SHP77 treated with DMSO at 0.1 percent for 48 hours (cell line): ENCODE measurements at regions not wholly inside any gene's neighbourhood (a gene's known extent, or its start where the extent isn't known, plus 50 kb on each side); places are given as distances from the start of the nearest gene placed in this dataset.
"Not testable (repeated sequence)": the region's sequence is repeated elsewhere in the genome, so short reads cannot be mapped to it uniquely, and the experiment has no call there.

ENCODE experiments used
- DNase-seq: peaks from one replicate; lab custom pipeline; 2025; lab: John Stamatoyannopoulos, UW

DNA sequence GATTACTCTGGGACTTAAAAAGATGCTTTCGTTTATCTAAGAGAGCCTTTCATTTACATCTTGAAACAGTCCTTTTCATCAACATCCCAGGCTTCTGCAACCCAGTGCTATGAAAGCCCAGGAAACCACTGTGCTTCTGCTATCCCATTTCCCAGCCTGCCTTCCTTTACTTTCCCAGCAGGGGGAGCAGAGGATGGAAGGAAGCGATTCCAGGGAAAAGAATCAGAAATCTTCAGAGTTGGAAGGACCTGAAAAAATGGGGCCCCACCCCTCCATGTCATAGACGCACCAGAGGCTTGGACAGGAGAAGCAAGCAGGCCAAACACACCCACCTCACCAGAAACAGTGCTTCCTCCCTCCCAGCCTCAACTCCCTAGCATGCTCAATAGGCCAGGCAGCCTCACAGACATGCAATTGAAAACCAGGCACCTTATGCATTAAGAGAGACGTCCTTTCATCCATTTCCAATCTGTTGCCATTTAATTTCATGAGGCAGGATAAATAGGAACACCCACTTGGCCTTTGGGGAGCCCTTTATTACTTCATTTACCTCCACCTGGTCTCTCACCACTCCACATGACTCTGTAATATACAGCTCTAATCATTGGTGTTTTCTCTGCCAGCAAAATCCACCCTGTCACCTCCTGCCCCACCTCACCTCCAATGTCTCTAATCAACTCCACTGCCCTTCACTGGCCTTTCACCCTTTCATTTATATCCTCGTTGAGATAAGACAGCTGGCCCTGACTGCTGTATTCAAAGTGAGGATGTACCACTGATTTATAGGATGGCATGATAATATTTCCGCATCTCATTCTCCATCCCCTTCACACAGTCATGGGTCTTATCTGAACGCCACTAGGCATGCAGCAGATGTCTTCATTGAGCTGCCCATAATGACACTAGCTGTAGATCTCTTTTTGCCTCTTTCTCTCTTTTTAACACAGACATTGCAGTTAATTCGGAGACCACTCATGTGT lies 583.9 kb downstream of the NTRK3 start:
- no peak for DNase-seq

DNA sequence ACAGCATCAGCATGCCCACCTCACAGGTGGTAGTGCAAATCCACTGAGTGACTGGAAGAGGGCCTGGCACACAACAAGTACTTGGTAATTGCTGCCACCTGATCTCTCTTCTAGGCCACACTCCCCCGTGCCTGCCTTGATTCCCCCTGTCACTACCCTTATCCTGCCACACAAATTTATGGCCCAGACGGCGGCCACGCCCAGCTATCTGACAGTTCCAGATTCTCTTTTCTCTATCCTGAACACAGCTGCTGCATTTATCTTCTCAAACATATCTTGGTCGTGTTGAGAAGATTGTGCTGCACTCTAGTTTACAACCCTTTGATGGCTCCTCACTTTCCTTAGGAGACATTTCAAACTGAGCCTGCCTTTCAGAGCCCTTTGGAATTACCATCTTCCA lies 585.2 kb downstream of the NTRK3 start:
- DNase-seq: no peak

DNA sequence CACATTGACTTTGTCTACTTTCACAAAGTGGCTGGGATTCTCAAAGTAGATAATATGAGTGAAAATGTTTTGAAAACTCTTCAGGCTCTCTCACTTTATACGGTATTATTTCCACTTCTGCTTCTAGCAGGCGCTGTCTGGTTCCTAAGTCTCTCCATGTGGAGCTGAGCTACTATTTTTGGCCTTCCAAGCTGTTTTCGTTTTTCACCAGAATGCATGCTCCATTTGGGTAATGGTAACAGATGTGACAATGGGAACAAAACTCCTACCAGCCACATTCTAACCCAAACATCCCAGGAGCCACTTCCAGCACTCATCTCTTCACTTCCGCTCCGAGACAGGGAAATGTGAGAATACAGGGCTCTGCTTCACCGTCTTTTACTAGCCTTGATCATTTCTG lies 586.7 kb downstream of the NTRK3 start:
- DNase-seq: no peak

DNA sequence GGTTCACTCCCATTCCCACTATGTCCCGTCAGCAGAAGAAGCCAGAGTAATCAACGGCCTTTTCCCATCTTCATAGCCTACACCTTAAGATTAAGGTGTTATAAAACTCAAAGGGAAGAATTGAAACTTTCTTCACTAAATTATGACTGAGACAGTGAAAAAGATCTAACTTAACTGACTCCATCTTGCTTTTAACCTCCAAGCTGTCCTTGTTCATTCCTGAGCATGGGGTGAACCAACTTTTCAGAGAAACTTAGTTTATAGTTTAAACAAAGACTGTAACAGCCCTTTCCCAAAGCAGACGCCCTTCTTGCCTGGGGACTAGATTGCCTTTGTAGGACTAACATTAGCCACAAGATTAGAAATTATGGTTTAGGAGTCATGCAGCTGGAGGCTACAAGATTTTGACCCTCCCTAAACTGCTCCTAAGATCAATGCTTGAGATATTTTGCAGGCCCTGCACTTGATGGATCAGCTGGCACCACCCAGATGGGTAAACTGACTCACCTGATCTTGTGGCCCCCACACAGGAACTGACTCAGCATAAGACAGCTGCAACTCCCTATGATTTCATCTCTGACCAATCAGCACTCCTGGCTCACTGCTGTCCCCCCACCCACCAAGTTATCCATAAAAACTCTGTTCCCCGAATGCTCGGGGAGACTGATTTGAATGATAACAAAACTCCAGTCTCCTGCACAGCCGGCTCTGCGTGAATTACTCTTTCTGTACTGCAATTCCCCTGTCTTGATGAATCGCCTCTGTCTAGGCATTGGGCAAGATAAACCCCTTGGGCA lies 587.6 kb downstream of the NTRK3 start:
- not testable (repeated sequence) for DNase-seq

DNA sequence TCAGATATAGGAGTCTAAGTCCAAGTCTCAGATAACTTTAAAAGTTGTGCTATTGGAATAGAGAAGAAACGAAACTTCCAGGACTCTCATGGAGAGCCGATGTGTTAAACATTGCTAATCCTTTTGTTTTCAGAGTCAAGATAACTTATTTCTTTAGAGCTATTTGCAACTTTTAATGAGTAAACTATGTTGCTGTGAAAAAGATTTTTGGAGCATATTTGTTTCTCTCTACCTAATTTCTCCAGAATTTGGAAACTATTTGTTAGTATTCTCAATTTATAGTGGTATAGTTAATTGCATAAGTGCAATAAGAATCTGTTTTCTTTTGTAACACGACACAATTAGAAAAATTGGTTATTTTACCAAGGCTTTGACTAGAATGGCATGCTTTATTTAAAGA lies 588.9 kb downstream of the NTRK3 start:
- DNase-seq: no peak

DNA sequence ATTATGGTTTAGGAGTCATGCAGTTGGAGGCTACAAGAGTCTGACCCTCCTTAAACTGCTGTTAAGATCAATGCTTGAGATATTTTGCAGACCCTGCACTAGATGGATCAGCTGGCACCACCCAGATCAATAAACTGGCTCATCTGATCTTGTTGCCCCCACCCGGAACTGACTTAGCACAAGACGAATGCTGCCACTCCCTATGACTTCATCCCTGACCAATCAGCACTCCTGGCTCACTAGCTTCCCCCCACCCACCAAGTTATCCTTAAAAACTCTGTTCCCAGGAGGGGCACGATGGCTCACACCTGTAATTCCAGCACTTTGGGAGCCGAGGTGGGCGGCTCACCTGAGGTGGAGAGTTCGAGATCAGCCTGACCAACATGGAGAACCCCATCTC lies 594.0 kb downstream of the NTRK3 start:
- no peak for DNase-seq

DNA sequence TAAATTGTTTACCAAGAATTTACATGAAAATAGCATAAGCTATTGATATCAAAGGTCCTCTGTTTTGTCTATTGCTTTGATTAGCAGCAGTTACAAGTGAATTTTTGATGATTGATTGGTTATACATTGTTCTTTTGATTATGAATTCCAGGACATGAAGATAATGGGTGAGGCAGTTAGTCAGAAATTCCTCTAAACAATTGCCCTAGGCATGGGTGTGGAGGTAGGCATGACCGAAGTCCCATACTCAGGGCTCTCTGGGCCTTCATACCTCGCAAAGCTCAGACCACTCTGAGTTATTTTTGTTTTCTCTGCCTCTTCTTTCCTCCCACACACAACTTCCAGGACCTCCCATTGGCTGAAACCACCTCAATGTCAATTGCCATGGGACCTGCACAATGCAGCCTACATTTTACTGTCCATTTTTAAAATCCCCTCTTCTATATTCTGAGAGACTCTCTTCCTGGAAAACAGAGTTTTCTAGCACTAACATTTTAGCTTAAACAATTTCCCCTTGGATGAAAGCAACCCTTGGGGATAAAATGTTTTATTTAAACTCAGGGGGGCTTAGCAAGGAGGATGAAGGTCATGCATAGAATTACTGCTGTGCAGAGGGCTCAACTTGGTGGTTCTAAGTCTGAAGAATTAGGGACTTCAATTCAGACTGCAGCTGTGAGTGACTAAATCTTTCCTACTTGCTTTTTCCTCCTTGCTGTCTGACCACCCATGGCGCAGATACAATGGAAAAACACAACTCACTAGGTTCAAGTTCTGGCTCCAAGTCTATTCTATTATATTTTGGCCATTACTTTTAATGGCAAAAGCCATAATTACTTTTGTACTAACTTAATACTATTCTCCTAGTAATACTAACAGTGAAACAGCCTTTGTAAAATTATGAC lies 594.8 kb downstream of the NTRK3 start:
- DNase-seq: no peak

DNA sequence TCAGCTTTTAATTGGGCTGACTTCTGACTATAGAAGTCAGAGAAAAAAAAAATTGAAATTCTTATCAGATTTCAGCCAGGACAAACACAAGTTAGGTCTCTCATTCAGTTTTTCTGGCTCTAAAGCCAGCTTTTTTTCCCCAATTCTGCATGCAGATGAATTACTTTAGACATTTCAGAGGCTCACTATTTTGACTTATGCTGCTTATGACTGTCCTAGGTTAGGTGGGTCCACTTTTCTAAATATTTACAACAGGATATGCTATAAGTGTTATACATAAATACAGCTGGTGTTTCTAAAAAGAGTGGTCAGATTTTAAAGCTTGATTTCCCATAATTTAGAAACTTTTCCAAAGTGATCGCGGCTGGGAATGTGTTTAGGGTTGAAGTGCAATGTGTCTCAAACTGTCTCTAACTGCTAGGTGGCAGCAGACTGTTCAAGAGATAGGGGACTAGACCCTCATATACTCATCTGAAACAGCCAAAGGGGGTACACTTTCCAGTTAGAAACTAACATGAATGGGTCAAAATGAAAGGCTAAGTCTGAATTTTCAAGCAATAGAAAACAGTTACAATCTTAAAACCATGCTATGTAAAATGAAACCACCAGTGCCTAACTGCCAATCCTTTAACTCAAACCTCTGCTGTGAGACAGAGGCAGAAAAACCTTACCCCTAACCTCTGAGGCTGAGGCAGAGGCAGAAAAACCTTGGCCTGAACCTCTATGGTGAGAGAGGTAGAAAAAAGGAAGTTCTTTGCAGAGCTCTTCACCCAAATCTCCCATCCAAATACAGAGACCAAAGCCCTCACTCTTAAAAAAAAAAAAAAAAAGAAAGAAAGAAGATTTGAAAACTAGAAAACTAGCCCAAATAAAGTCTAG lies 596.0 kb downstream of the NTRK3 start:
- no peak for DNase-seq

DNA sequence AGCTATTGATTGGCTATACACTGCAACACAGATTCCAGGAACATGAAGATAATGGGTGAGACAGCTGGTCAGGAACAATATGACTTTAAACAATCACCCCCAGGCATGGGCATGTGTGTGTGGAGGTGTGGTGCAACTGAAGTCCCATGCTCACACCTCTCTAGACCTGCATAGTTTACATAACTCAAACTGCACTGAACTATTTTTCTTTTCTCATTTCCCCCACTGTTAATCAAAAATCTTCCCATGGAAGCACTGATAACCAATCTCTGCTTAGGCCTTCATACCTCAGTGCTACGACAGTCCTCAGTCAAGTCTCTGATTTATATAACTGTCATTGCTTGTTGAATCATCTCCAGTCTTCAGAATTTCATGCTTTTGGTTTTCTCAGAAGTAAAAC lies 600.2 kb downstream of the NTRK3 start:
- DNase-seq: no peak

DNA sequence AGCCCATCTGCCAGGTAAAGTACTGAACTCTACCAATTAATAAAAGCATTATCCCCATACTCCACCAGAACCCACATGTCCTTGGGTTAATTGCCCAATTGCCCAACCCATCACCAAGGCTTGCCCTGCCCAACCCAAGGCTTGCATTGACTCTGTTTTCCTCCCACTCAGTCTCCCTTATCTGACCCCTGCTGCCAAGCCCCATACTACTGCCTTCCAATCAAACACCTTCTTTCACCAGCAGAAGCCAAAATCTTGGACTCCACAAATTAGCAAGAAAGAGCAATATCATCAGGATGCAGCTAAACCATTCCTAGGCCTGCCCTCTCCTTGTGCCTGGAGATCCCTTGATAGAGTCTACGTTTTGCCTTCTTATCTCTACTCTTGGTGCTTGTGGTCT lies 602.9 kb downstream of the NTRK3 start:
- no peak for DNase-seq

DNA sequence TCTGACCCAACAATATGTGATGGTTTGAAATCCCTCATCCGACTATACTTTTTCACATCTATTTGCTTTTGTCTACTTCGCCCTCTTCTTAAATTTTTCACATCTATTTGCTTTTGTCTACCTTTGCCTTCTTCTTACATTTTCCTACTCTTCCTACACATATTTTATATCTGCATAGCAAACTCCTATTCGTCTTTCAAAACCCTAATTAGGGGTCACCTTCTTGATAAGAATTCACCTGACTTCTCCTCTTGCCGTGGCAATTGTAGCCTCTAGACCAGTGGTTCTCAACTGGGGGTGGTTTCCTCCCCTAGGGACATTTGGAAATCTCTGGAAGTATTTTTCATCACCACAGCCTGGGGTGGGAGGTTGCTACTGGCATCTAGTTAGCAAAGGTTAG lies 607.4 kb downstream of the NTRK3 start:
- DNase-seq: no peak

DNA sequence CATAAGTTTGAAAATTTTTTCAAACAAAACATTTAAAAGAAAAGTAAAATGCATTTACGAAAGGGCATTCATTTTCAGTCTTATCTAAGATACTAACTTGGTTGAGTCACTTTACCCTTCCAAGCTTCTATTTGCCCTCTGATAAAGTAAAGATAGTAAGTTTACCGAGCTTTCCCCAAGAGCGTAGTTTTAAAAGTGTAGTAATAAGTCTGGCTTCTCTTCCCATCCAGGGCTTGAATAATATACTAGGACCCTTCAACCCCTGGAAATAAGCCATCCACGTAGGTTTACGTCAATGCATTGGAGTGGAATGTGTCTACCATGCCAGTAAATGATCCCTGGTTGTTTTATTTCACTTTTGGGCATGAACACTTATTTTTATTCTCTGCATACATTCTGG lies 608.3 kb downstream of the NTRK3 start:
- DNase-seq: no peak

DNA sequence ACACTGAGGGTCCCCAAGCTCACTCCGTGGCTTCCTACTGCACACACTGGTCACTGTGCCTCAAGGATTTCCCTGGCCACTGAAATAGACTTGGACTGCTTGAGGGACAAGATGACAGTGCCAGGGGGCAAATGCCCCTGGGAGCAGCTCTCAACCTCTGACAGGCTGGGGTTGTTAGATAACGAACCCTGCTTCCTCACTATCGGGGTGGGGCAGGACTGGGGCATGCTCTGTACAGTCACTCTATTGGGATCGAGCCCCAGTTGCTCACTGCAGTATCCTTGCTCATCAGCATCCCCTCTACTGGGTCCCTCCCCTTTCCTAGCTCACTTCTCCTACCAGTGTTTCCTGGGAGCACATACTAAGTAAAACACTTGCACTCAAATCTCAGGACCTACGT lies 610.8 kb downstream of the NTRK3 start:
- no peak for DNase-seq

DNA sequence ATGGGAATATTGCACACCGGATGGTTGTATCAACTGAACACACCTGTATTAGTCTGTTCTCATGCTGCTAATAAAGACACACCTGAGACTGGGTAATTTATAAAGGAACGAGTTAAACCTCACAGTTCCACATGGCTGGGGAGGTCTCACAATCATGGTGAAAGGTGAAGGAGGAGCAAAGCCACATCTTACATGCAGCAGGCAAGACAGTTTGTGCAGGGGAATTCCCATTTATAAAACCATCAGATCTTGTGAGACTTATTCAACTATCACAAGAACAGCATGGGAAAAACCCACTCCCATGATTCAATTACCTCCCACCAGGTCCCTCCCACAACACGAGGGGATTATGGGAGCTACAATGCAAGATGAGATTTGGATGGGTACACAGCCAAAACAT lies 613.5 kb downstream of the NTRK3 start:
- DNase-seq: not testable (repeated sequence)

DNA sequence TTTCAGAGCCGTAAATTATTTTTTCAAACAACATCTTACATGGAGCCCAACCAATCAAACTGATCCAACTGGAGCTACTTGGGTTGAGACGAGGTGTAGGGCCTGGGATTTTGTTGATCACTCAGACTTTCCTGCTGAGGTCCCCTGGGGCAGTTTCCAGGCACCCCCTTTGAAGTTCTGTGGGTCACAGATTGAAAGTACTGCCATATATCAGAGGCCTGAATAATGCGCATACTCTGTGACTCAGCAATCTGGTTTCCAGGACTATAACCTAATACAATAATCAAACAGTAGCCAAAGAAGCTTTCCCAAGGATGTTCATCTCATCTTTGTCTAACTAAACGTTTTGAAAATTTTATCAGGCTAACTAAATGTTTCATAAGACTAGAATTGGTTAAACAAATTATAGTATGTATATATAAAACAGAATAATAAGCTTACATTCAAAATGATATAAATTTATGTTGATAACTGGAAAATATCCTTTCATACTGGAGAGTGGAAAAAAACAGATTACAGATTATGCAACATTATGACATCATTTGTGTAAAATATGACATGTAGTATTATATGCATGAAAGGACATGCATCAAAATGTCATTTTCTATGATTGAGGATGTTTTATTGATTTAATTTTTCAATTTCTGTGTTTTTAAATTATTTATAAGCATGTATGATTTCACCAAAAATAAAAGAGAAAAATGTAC lies 617.1 kb downstream of the NTRK3 start:
- DNase-seq: no peak

DNA sequence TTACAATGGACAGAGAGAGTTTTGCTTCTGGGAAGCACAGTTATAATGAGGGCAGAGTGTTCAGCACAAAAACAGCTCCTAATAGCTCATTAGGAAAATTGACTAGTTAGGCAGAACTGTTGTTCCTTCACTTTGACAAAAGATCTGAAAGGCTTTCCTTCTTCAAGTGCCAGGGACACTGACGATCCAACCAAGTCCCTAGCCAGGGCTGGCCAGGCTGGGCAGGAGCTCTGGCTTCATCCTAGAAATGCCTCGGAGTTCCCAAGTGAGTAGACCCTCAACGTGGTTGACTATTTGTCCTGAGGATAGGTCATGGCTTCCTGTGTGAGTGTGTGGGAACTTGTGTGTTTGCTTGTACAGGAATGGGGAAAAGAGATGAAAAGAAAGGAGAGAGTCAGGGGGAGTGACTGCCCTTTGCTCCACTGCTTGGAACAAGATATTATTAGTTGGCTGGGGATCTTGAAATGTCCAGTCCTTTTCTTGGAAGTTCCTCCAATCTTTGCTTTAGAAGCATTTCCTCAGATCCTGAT lies 617.9 kb downstream of the NTRK3 start:
- DNase-seq: no peak

DNA sequence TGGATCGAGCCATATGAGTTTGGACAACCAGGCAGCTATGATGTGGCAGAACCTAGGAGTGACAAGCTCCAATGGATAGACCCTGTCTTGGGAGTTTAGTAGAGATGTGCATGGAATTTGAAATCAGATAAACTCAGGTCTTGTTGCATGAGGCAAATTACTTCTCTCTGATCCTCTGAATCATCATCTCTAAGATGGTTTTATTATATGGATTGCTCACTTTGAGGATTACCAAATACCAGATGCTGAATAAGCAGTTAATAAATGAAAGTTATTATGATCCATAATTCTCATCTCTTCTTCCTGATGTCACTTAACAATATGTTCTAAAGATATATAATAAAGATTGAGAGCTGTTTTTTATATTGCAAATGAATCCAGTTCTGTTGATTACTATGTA lies 622.2 kb downstream of the NTRK3 start:
- no peak for DNase-seq

DNA sequence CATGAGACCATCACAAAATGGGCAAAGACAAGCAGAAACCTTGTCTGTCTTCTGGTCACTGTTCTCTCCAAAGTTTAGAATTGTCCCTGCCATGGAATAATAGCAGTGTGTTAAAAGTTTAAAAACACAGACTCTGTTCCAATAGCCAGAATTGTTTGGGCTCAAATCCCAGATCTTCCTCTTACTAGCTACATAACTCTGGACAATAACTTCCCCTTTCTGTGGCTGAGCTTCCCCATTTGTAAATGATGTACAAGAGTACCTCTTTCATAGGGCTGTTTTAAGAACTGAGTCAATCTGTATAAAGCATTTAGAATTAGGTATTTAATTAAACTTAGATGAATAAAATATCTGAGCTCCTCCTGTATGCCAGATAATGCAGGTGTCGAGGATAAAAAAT lies 623.0 kb downstream of the NTRK3 start:
- no peak for DNase-seq

DNA sequence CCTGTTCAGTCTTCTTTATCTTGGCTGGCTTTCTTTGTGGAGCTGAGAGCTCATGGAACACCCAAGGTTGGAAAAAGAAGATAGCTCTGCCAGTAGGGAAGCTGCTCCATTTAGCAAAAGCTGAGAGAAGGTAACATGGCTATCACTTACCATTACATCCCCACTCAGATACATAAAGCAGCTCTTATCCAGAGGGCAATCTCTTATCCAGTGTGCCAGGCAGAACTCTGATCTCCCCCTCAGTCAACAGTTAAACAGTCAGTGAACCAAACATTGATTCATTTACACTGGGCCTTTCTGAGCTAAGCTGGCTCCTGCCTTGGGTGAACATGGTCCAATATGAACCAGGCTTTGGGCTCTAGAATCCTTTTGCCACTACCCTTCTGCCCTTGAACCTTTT lies 624.2 kb downstream of the NTRK3 start:
- DNase-seq: no peak

DNA sequence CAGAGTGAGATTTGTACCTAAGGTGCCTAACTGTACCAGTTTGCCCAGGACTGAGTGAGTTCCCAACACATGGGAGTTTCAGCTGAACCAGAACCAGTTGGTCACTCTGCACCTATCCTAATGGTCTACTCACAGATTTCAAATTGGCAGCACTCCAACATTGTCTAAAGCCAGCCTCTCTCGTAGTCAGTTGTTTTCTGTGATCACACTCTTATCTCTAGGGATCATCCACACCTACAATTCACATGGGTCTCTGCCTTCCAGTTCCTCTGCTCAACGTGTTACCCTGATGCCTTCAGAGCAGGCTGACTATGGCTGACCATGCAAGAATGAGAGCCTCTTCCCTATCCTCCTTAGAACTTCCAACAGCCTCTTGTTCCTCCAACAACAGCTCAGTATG lies 624.8 kb downstream of the NTRK3 start:
- no peak for DNase-seq
